ENCODE measurements at regions not wholly inside any gene's neighbourhood (a gene's known extent, or its start where the extent isn't known, plus 50 kb on each side); places are given as distances from the start of the nearest gene placed in this dataset.

DNA sequence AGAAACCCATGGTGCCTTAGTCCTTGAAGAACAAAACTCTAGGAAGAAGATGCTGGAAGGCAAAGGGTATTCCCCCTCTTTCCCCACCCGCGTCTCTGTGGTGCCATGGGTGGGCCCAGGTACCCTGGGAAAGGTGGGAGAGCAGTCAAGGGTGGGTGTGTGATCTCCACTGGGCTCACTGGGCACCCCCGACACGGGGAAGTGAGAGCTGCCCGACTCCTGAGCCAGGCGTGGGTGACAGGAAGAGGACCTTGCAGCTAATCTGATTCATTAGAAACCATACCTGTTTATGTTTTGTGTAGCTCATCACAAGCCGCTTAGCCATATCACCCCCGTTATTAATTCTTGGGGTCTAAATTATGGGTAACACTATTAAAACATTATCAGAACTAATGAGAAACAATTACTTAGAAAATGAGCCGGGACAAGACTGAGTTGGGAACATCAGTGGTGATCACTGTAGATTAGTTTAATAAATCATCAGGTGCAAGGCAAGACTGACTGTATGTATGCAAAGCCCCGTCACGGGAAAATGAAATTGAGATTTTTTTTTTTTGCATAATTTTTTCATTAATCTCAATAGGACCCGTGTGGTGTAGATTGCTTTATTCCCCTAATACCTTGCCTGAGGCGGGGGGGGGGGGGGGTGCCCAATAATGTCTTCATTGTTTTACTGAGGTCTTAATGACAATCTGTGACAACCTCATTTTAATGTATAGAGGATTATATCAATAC is 77.3 kb downstream of the ZIC5 start:
- H3K27me3 Mint-ChIP-seq (ENCODE audit: unreplicated experiment), result peaks cover 20% of the 10 kb centered on the region
- peaks cover 4% of the 10 kb centered on the region for H3K36me3 Mint-ChIP-seq (ENCODE audit: unreplicated experiment)
- peak overlapping the region; percentile 74 for H3K4me3 Mint-ChIP-seq (ENCODE audit: unreplicated experiment)
- no peak overlapping the region for H3K27ac Mint-ChIP-seq (ENCODE audit: unreplicated experiment)
- DNase-seq, result no peak
- H3K9me3 Mint-ChIP-seq (ENCODE audit: unreplicated experiment), result peaks cover 3% of the 10 kb centered on the region
- TF ChIP-seq, protein P1, sequence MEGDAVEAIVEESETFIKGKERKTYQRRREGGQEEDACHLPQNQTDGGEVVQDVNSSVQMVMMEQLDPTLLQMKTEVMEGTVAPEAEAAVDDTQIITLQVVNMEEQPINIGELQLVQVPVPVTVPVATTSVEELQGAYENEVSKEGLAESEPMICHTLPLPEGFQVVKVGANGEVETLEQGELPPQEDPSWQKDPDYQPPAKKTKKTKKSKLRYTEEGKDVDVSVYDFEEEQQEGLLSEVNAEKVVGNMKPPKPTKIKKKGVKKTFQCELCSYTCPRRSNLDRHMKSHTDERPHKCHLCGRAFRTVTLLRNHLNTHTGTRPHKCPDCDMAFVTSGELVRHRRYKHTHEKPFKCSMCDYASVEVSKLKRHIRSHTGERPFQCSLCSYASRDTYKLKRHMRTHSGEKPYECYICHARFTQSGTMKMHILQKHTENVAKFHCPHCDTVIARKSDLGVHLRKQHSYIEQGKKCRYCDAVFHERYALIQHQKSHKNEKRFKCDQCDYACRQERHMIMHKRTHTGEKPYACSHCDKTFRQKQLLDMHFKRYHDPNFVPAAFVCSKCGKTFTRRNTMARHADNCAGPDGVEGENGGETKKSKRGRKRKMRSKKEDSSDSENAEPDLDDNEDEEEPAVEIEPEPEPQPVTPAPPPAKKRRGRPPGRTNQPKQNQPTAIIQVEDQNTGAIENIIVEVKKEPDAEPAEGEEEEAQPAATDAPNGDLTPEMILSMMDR (IDR thresholded peaks at IDR 0.05; ENCODE audit: partially characterized antibody, unreplicated experiment), result no peak
- H3K4me1 Mint-ChIP-seq (ENCODE audit: low read depth, unreplicated experiment), result peaks cover 12% of the 10 kb centered on the region

DNA sequence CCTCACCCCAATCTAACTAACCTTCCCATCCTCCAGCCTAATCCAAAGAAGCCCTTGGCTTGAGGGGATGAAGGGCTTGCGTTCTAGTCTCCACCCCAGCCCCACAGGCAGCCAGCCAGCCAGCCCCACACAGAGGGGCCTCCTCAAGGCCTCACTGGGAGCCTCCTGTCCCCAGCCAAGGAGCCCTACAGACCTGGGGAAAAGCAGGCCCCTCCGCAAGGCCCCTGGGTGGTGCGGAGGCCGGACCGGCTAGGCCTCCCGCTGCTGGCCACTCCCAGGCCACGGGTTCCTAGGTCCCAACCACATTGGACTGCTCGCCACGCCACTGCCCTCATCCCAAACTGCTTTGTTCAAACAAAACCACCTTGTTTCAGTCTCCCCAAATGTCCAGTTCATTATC is 78.0 kb downstream of the ZIC5 start:
- DNase-seq, result no peak
- no peak overlapping the region for H3K4me3 Mint-ChIP-seq (ENCODE audit: unreplicated experiment)
- TF ChIP-seq, protein P1 (IDR thresholded peaks at IDR 0.05; ENCODE audit: partially characterized antibody, unreplicated experiment), result no peak
- H3K9me3 Mint-ChIP-seq (ENCODE audit: unreplicated experiment), result peaks cover 3% of the 10 kb centered on the region
- H3K27me3 Mint-ChIP-seq (ENCODE audit: unreplicated experiment), result peaks cover 17% of the 10 kb centered on the region
- H3K4me1 Mint-ChIP-seq (ENCODE audit: low read depth, unreplicated experiment), result peaks cover 9% of the 10 kb centered on the region
- H3K27ac Mint-ChIP-seq (ENCODE audit: unreplicated experiment), result no peak overlapping the region
- peaks cover 4% of the 10 kb centered on the region for H3K36me3 Mint-ChIP-seq (ENCODE audit: unreplicated experiment)

DNA sequence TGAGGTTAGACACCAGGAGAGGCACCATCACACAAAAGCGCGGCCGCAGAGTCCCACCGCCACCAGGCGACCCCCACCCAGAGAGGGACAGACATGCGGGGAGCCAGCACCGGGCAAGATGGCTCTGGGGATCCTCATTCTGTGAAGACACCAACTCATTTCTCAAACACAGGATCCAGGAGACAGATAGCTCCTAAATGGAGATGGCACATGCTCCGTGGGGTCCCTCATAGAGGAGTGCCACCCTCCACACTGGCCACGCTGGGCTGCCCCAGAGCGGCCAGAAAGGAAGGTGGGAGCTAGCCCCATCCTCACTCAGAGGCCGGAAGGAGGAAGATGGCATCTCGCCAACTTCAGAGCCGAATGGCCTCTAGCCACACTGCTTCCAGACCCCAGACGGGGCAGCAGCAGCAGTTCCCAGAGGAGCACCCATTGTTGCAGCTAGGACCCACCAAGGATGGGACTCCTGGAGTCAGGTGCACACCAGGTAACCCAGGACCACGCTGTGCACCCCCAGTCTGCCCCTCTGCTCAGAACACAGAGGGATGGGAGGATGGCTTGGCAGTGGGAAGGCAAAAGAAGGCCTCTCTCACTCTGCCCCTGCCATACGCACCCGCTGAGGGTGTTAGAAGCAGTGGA is 78.6 kb downstream of the ZIC5 start:
- Mint-ChIP-seq H3K27me3 (ENCODE audit: unreplicated experiment) (peaks cover 17% of the 10 kb centered on the region), H3K9me3 (ENCODE audit: unreplicated experiment) (peaks cover 3% of the 10 kb centered on the region), H3K4me1 (ENCODE audit: low read depth, unreplicated experiment) (peaks cover 8% of the 10 kb centered on the region), H3K27ac (ENCODE audit: unreplicated experiment) (no peak overlapping the region), H3K36me3 (ENCODE audit: unreplicated experiment) (peaks cover 4% of the 10 kb centered on the region), H3K4me3 (ENCODE audit: unreplicated experiment) (no peak overlapping the region)
- TF ChIP-seq, protein P1 (IDR thresholded peaks at IDR 0.05; ENCODE audit: partially characterized antibody, unreplicated experiment), result no peak
- no peak for DNase-seq

DNA sequence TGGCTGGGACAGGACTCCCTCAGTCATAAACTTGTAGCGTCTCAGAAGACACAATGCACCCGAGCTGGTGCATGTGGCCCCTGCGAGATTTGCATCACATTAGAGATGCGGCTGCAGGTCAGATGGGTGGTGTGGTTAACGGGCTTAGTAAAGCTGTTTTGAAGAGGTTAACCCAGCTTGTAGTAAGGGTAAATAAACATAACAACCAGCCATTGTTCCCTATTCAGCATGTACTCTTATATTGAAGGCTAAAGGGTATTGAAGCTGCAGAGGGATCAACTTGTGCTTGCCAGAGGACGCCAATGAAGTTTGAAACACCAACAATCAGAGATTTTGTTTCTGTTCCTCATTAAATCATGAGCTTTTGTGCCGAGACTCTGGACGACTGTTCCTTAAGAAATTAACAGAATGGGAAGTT is 79.4 kb downstream of the ZIC5 start:
- Mint-ChIP-seq H3K27me3 (ENCODE audit: unreplicated experiment) (peaks cover 17% of the 10 kb centered on the region), H3K4me3 (ENCODE audit: unreplicated experiment) (no peak overlapping the region), H3K9me3 (ENCODE audit: unreplicated experiment) (peaks cover 3% of the 10 kb centered on the region), H3K27ac (ENCODE audit: unreplicated experiment) (no peak overlapping the region), H3K36me3 (ENCODE audit: unreplicated experiment) (peaks cover 4% of the 10 kb centered on the region), H3K4me1 (ENCODE audit: low read depth, unreplicated experiment) (peaks cover 8% of the 10 kb centered on the region)
- TF ChIP-seq, protein P1 (IDR thresholded peaks at IDR 0.05; ENCODE audit: partially characterized antibody, unreplicated experiment), result no peak
- no peak for DNase-seq

DNA sequence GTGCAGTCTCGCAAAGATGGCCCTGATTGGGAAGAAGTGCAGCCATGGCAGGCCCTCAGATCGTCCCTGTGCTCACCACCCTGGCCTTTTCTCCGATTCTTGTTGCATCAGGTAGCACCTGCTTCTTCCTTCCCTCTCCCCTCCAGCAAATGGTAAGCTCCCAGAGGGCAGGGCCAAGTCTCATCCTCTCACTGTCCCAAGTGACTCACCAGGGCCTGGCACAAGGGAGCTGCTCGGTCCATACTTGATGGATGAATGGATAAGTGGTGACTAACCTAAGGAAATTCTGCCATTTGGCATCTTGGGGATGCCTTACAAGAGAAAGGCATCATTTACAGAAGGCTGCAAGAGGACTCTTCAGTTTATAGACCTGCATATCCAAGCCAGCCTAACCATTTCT is 84.9 kb downstream of the ZIC5 start:
- TF ChIP-seq, protein P1 (IDR thresholded peaks at IDR 0.05; ENCODE audit: partially characterized antibody, unreplicated experiment), result no peak
- Mint-ChIP-seq H3K4me1 (ENCODE audit: low read depth, unreplicated experiment) (no peaks in the 10 kb centered on the region), H3K27me3 (ENCODE audit: unreplicated experiment) (peaks cover 4% of the 10 kb centered on the region), H3K9me3 (ENCODE audit: unreplicated experiment) (no peaks in the 10 kb centered on the region), H3K27ac (ENCODE audit: unreplicated experiment) (no peak overlapping the region), H3K36me3 (ENCODE audit: unreplicated experiment) (no peaks in the 10 kb centered on the region), H3K4me3 (ENCODE audit: unreplicated experiment) (no peak overlapping the region)
- DNase-seq, result no peak
